ENCODE measurements at regions not wholly inside any gene's neighbourhood (a gene's known extent, or its start where the extent isn't known, plus 50 kb on each side); places are given as distances from the start of the nearest gene placed in this dataset.

- no peak for DNase-seq
- intact Hi-C loops (cut with DNase I), result no loop called here
- peak; percentile 94 for ATAC-seq (ENCODE audit: poor library complexity)
These were observed 59.2 kb upstream of the TNR start for GRCh38 chr1:175802407-175803123.

- intact Hi-C loops (cut with DNase I), result no loop called here
- ATAC-seq (ENCODE audit: poor library complexity) (peak; percentile 50), DNase-seq (no peak)
These were observed 58.6 kb upstream of the TNR start for GRCh38 chr1:175801979-175802378.

GRCh38 chr1:175797576-175797975, 54.2 kb upstream of the TNR start:
- ATAC-seq (ENCODE audit: poor library complexity) (no peak), DNase-seq (no peak)
- intact Hi-C loops (cut with DNase I), result no loop called here

GRCh38 chr1:175794586-175794985, 51.2 kb upstream of the TNR start:
- ATAC-seq (ENCODE audit: poor library complexity), result no peak

GRCh38 chr1:175793617-175794016, 50.2 kb upstream of the TNR start:
- DNase-seq (no peak), ATAC-seq (ENCODE audit: poor library complexity) (peak; percentile 86)
- intact Hi-C loops (cut with DNase I), result no loop called here

More at GRCh38 chr1:175794586-175794985, 51.2 kb upstream of the TNR start:
- no peak for DNase-seq
- intact Hi-C loops (cut with DNase I), result no loop called here

Measured in Right ventricle myocardium superior (tissue), 1 donor.